Tibial nerve (tissue), 4 donors: ENCODE measurements at regions not wholly inside any gene's neighbourhood (a gene's known extent, or its start where the extent isn't known, plus 50 kb on each side); places are given as distances from the start of the nearest gene placed in this dataset.

ENCODE experiments used
- DNase-seq, 2 donors: peaks; one replicate each; pipeline ENCODE4 v3.0.0-alpha.2; 2019; ENCODE audit warnings: low spot score in 2 of 2
- H3K27ac ChIP-seq, 4 donors: fragments of 200-600 bp; sonication (generic) in 3 of 4; one replicate each; pipeline ENCODE4 v1.5.1; 2017 to 2019; ENCODE audit warnings: mild to moderate bottlenecking in 1 of 4
- H3K27me3 ChIP-seq, 2 donors: fragments of 200-600 bp; sonication (generic) in 1 of 2; one replicate each; pipeline versions ENCODE4 v1.5.1 to v1.6.0; 2017 to 2019
- H3K36me3 ChIP-seq, 3 donors: fragments of 200-600 bp; sonication (generic); one replicate each; pipeline ENCODE4 v1.5.1; 2018 to 2019
- H3K4me1 ChIP-seq, 4 donors: fragments of 200-600 bp; sonication (generic) in 3 of 4; one replicate each; pipeline ENCODE4 v1.5.1; 2017 to 2019
- H3K4me3 ChIP-seq, 4 donors: fragments of 200-600 bp; sonication (generic) in 3 of 4; one replicate each; pipeline ENCODE4 v1.5.1; 2017 to 2019; ENCODE audit warnings: mild to moderate bottlenecking in 1 of 4, moderate library complexity in 1 of 4
- H3K9me3 ChIP-seq, 4 donors: fragments of 200-600 bp; sonication (generic) in 3 of 4; one replicate each; pipeline ENCODE4 v1.5.1; 2017 to 2019
- CTCF ChIP-seq, 5 experiments: fragments of 200-600 bp in 3 of 5; fragments of 450-650 bp in 2 of 5; sonication (generic) in 3 of 5; IDR thresholded peaks; one replicate each; pipeline ENCODE4 v1.5.1; 2016 to 2019; ENCODE audit warnings: antibody characterized with exemption in 5 of 5, mild to moderate bottlenecking in 3 of 5, moderate library complexity in 2 of 5
- EP300 ChIP-seq, 2 donors: sonication (generic); formaldehyde crosslinking; IDR thresholded peaks; one replicate each; pipeline ENCODE4 v1.6.1; 2017; ENCODE audit warnings: antibody characterized with exemption in 2 of 2, mild to moderate bottlenecking in 1 of 2
- POLR2A ChIP-seq, 2 donors: fragments of 450-650 bp; IDR thresholded peaks; one replicate each; pipeline ENCODE4 v1.6.1; 2017; ENCODE audit warnings: antibody characterized with exemption in 2 of 2, mild to moderate bottlenecking in 2 of 2, moderate library complexity in 2 of 2
- WGBS, 2 donors: methylation state at CpG; one replicate each; pipeline ENCODE4 v1.1.5; 2018; 5-methylcytosine and 5-hydroxymethylcytosine counted together

- peak; percentile 77 to 79 for DNase-seq
- TF ChIP-seq POLR2A (IDR thresholded peaks at IDR 0.05) (peak in 1 of 2 donors; percentile 41), EP300 (IDR thresholded peaks at IDR 0.05) (peak in 1 of 2 donors; percentile 87), CTCF (IDR thresholded peaks at IDR 0.05) (peak in 2 of 5 experiments; percentile 29 to 31)
- H3K27me3 ChIP-seq = no peaks in the 10 kb centered on the region
- no peaks in the 10 kb centered on the region for H3K9me3 ChIP-seq
- H3K36me3 ChIP-seq = no peaks in the 10 kb centered on the region
- peak overlapping the region; percentile 15 to 54 (median 32) for H3K4me3 ChIP-seq
- H3K4me1 ChIP-seq = peaks cover 0 to 47% (median 24%) of the 10 kb centered on the region in 4 donors
- WGBS, 2 donors = 4 to 6% methylated on average over 19 to 50 of the region's 50 CpGs
- H3K27ac ChIP-seq = peak overlapping the region; percentile 82 to 96 (median 92)
Measured at GRCh38 chr15:66841953-66842681, 140.1 kb downstream of the SMAD6 start.

GRCh38 chr15:66842710-66843441 is 140.8 kb downstream of the SMAD6 start:
- no peaks in the 10 kb centered on the region for H3K27me3 ChIP-seq
- H3K27ac ChIP-seq = peak overlapping the region; percentile 82 to 96 (median 92)
- H3K9me3 ChIP-seq = no peaks in the 10 kb centered on the region
- peak; percentile 59 to 67 for DNase-seq
- no peaks in the 10 kb centered on the region for H3K36me3 ChIP-seq
- peaks cover 0 to 47% (median 24%) of the 10 kb centered on the region in 4 donors for H3K4me1 ChIP-seq
- TF ChIP-seq CTCF (IDR thresholded peaks at IDR 0.05) = peak in 1 of 5 experiments; percentile 8
- peak in 1 of 2 donors; percentile 63 for TF ChIP-seq EP300 (IDR thresholded peaks at IDR 0.05)
- TF ChIP-seq POLR2A (IDR thresholded peaks at IDR 0.05) = no peak
- peak overlapping the region in 3 of 4 donors; percentile 31 to 54 (median 40) for H3K4me3 ChIP-seq
- WGBS, 2 donors = 5 to 6% methylated on average over 18 to 32 of the region's 58 CpGs

- no peaks in the 10 kb centered on the region for H3K36me3 ChIP-seq
- TF ChIP-seq POLR2A (IDR thresholded peaks at IDR 0.05) = no peak
- no peaks in the 10 kb centered on the region for H3K27me3 ChIP-seq
- H3K27ac ChIP-seq = peak overlapping the region in 3 of 4 donors; percentile 82 to 96 (median 93)
- DNase-seq = no peak
- no peaks in the 10 kb centered on the region for H3K9me3 ChIP-seq
- no peak overlapping the region for H3K4me3 ChIP-seq
- WGBS, 2 donors = 57 to 90% methylated on average over 2 of the region's 2 CpGs
- peaks cover 0 to 53% (median 24%) of the 10 kb centered on the region in 4 donors for H3K4me1 ChIP-seq
Measured at GRCh38 chr15:66843581-66843980, 141.5 kb downstream of the SMAD6 start.

- Histone ChIP-seq H3K9me3 (no peaks in the 10 kb centered on the region), H3K4me1 (peaks cover 0 to 55% (median 25%) of the 10 kb centered on the region in 4 donors), H3K27me3 (no peaks in the 10 kb centered on the region), H3K4me3 (no peak overlapping the region), H3K36me3 (no peaks in the 10 kb centered on the region), H3K27ac (peak overlapping the region in 2 of 4 donors; percentile 54 to 93)
- TF ChIP-seq CTCF (IDR thresholded peaks at IDR 0.05) (no peak), EP300 (IDR thresholded peaks at IDR 0.05) (no peak), POLR2A (IDR thresholded peaks at IDR 0.05) (no peak)
- DNase-seq = no peak
- 78 to 80% methylated on average over 8 of the region's 8 CpGs for WGBS, 2 donors
Measured at GRCh38 chr15:66844041-66844746, 142.2 kb downstream of the SMAD6 start.

- H3K4me3 ChIP-seq = no peak overlapping the region
- H3K27me3 ChIP-seq = no peaks in the 10 kb centered on the region
- H3K27ac ChIP-seq = peak overlapping the region in 1 of 4 donors; percentile 6
- 94 to 96% methylated on average over 5 of the region's 5 CpGs for WGBS, 2 donors
- no peak for TF ChIP-seq CTCF (IDR thresholded peaks at IDR 0.05)
- no peak for TF ChIP-seq EP300 (IDR thresholded peaks at IDR 0.05)
- TF ChIP-seq POLR2A (IDR thresholded peaks at IDR 0.05) = no peak
- H3K9me3 ChIP-seq = no peaks in the 10 kb centered on the region
- no peak for DNase-seq
- no peaks in the 10 kb centered on the region for H3K36me3 ChIP-seq
- H3K4me1 ChIP-seq = peaks cover 0 to 55% (median 26%) of the 10 kb centered on the region in 4 donors
Measured at GRCh38 chr15:66844747-66845145, 142.7 kb downstream of the SMAD6 start.
